ENCODE measurements at regions not wholly inside any gene's neighbourhood (a gene's known extent, or its start where the extent isn't known, plus 50 kb on each side); places are given as distances from the start of the nearest gene placed in this dataset.

DNA sequence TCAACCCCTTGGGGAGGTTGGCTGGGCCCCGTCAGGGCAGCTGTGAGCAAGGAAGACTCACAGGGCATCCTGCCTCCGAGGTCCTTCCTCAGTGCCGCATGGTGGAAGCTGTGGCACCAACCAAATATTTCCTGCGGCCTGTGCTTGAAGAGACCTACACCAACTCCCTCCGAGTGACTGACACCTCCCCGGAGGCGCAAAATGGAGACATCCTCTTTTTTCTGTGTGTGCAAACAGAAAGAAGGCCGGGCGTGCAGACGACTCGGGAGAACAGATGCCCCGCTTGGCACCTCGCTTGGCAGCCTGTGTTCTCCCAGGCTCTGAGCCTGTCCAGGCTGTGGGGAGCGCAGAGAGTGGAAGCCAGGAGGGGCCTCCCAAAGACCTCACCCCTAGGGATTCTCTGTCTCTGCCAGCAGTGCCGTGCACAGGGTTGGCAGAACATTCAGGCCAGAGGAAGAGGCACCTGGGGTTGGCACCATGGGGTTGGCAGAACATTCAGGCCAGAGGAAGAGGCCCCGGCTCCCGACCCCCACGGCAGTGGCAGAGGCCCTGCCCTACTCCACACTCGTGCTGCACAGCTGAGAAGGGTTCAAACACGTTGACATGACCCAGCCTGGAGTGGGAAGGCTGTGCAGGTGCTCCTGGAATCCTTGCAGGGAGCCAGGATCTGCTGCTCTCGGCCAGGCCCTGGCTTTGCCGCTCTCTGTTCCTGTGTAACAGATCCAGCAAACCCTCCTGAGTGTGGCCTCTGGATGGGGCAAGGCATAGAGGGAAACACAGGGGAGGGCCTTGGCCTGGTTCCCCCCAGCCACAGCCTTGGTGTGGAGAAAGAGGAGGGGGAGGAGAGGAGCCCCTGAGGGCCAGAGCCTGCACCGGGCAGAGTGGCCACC is 805.5 kb downstream of the BRD1 start:
- Mint-ChIP-seq H3K9me3 (no peaks in the 10 kb centered on the region), H3K36me3 (no peaks in the 10 kb centered on the region), H3K4me3 (no peak overlapping the region), H3K4me1 (no peaks in the 10 kb centered on the region), H3K27me3 (peaks cover 0 to 12% (median 3%) of the 10 kb centered on the region in 5 donors), H3K27ac (peak overlapping the region in 1 of 10 donors; percentile 9)
- POLR2A ChIA-PET, result no interaction called here
- DNase-seq, result peak in 1 of 10 donors; percentile 53
- no peak for ATAC-seq

DNA sequence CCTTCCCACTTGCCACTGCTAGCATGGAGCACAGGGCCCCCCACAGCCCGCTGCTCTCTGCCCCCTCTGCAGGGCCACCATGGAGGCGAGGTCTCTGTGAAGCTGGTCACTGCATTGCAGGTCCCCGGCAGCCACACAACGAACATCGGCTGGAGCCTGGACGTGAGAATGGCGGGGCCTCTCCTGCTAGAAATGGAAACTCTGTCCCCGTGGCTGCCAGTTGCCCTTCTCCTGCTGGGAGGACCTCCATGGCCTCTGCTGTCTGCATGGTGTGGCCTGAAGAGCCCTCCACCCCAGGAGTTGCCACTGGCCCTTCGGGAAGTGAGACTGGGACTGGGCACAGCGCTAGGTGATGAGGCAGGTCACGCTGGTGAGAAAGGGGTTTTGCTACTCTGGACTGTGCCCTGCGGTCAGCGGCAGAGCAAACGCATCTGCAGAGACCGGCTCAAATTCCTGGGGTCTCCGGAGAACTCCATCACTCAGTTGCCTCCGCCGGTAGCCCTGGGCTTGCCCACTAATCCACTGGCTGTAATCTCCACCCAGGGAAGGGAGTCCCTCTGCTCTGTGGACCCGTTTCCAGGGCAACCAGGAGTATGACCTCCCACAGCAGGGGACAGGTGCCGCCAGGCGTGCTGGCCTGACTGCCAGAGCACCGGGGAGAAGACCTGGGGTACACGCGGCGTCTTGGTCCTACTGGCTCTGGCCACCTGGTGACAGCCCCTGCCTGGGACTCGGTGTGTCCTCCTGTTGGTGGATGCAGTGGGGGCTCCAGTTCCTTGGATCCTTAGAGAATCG is 806.3 kb downstream of the BRD1 start:
- H3K27ac Mint-ChIP-seq, result peak overlapping the region in 1 of 10 donors; percentile 9
- peaks cover 0 to 9% (median 3%) of the 10 kb centered on the region in 5 donors for H3K27me3 Mint-ChIP-seq
- no peaks in the 10 kb centered on the region for H3K36me3 Mint-ChIP-seq
- DNase-seq, result peak in 1 of 10 donors; percentile 61
- POLR2A ChIA-PET, result no interaction called here
- H3K9me3 Mint-ChIP-seq, result no peaks in the 10 kb centered on the region
- no peak for ATAC-seq
- no peaks in the 10 kb centered on the region for H3K4me1 Mint-ChIP-seq
- H3K4me3 Mint-ChIP-seq, result no peak overlapping the region

DNA sequence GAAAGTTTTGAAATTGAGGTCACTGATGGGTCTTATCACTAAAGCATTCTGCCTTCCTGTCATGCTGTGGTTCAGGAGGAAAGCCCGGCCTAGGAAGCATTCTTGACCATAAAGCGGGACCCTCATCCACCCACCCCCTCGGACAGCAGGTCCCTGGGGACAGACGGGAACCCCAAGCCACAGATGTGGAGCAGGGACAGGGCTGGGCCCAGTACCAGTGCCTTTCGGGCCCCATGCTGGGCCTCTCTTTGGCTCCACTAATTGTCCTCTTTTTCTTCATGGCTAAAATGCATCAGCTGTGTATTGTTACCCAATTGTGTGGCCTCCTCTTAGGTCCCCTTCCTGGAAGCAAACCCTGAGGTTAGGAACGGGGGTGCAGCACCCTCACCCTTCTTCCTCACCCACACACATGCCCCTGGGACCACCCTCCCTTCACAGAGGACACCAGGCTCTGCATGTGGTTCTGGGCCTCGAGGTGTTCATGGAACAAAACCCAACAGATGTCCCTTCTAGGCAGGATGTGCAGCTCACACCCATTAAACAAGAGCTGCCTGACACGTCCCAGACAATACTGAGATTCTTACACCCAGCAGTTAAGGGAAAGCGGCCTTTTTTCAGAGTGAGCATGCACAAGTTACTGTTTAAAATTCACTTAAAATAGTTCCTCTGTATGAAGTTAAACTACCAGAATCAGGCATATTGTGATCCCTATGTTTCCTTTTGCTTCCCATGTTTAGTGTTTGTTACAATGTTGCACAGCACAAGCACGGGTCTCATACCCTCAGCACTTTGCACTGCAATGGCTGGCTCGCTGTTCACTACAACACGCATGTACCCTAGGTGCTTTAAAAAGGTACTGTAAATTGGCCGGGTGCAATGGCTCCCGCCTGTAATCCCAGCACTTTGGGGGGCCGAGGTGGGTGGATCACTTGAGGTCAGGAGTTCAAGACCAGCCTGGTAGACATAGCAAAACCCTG is 807.6 kb downstream of the BRD1 start:
- ATAC-seq (no peak), DNase-seq (peak in 1 of 10 donors; percentile 11)
- Mint-ChIP-seq H3K27ac (no peak overlapping the region), H3K9me3 (no peaks in the 10 kb centered on the region), H3K4me3 (no peak overlapping the region), H3K4me1 (no peaks in the 10 kb centered on the region), H3K36me3 (no peaks in the 10 kb centered on the region), H3K27me3 (peaks cover 0 to 8% (median 2%) of the 10 kb centered on the region in 5 donors)
- POLR2A ChIA-PET, result no interaction called here

DNA sequence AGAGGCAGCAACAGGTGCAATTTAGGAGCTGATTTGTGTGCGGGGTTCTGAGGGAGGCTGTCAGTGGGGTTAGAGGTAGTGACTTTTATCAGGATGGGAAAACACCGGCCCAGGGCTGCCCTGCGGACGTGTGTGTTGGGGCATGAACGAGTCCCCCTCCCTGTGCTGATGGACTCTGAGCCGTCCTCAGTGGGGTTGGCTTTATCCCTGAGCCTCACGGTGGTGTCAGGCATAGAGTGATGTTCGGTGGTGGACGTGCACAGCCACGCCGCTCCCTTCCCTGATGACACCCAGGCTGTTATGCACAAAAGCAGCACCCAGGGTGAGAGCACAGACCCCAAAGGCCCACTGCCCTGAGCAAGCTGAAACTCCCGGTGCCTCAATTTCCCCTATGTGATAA is 809.1 kb downstream of the BRD1 start:
- H3K4me1 Mint-ChIP-seq, result no peaks in the 10 kb centered on the region
- peaks cover 0 to 8% (median 5%) of the 10 kb centered on the region in 5 donors for H3K27me3 Mint-ChIP-seq
- no peak for ATAC-seq
- DNase-seq, result peak in 1 of 10 donors; percentile 7
- no peaks in the 10 kb centered on the region for H3K36me3 Mint-ChIP-seq
- no peak overlapping the region for H3K27ac Mint-ChIP-seq
- POLR2A ChIA-PET, result no interaction called here
- H3K4me3 Mint-ChIP-seq, result no peak overlapping the region
- no peaks in the 10 kb centered on the region for H3K9me3 Mint-ChIP-seq

DNA sequence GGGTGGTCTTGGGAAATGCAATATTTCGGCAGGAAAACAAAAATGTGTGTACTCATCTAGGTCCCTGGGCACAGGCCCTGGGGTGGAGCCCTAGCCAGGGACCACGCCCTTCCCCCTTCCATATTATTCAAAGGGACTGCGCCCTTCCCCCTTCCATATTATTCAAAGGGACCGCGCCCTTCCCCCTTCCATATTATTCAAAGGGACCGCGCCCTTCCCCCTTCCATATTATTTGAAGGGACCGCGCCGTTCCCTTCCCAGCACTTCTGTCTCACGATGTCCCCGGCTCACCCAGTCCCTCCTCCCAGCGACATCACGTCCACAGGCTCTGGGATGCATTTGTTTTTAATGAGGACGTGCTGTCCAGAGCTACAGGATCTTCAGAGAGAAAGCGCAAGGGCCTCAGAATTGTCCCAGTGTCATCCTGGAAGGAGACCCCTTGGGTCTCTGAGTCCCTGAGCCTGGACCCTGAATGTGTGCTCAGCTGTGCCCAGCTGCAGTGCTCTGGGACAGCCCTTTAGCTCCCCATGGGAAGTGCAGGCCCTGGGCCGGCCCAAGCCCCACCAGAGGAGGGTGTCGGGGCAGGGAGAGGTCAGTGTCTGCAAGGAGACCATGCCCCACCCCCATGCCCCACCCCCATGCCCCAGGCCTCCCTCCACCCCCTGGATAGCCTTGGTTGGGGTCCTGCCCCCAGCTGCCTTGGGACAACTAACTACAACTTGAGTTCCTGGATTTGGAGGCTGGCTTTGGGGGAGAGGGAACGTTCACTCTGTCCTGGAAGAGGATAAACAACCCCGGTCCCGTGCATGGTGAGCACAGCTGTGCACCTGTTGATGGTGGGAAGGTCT is 810.0 kb downstream of the BRD1 start:
- DNase-seq, result peak in 1 of 10 donors; percentile 3
- no peaks in the 10 kb centered on the region for H3K4me1 Mint-ChIP-seq
- H3K27me3 Mint-ChIP-seq, result peaks cover 0 to 10% (median 5%) of the 10 kb centered on the region in 5 donors
- no peaks in the 10 kb centered on the region for H3K9me3 Mint-ChIP-seq
- POLR2A ChIA-PET, result no interaction called here
- no peaks in the 10 kb centered on the region for H3K36me3 Mint-ChIP-seq
- H3K4me3 Mint-ChIP-seq, result no peak overlapping the region
- H3K27ac Mint-ChIP-seq, result peak overlapping the region in 1 of 10 donors; percentile 44
- no peak for ATAC-seq

DNA sequence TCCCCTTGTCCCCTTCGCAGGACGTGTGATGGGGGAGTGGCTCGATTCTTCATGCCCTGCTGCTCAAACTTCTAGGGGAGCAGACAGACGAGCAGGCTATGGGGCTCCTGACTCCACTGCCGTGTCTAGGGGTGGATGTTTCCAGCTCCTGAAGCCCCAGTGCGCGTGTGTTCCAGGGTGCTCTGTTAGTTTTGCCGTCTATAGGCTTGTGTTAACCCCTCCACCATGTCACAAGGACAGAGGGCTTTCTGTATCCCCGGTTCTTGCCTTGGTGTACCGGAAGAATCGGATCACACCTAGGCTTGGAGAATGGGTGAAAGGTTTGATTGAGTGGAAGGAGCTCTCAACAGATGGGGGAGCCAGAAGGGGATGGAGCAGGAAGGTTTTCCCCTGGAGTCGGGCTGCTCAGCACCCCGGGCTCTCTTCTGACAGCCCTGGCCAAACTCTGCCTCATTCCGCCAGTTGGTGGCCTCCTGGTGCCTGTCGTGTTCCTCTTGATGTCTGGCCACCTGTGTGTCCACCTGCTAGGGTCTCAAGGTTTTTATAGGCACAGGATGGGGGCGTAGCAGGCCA is 810.7 kb downstream of the BRD1 start:
- Mint-ChIP-seq H3K36me3 (no peaks in the 10 kb centered on the region), H3K27ac (peak overlapping the region in 1 of 10 donors; percentile 29), H3K27me3 (peaks cover 0 to 7% (median 5%) of the 10 kb centered on the region in 5 donors), H3K4me1 (no peaks in the 10 kb centered on the region), H3K4me3 (no peak overlapping the region), H3K9me3 (no peaks in the 10 kb centered on the region)
- POLR2A ChIA-PET, result no interaction called here
- DNase-seq, result peak in 1 of 10 donors; percentile 5
- no peak for ATAC-seq

DNA sequence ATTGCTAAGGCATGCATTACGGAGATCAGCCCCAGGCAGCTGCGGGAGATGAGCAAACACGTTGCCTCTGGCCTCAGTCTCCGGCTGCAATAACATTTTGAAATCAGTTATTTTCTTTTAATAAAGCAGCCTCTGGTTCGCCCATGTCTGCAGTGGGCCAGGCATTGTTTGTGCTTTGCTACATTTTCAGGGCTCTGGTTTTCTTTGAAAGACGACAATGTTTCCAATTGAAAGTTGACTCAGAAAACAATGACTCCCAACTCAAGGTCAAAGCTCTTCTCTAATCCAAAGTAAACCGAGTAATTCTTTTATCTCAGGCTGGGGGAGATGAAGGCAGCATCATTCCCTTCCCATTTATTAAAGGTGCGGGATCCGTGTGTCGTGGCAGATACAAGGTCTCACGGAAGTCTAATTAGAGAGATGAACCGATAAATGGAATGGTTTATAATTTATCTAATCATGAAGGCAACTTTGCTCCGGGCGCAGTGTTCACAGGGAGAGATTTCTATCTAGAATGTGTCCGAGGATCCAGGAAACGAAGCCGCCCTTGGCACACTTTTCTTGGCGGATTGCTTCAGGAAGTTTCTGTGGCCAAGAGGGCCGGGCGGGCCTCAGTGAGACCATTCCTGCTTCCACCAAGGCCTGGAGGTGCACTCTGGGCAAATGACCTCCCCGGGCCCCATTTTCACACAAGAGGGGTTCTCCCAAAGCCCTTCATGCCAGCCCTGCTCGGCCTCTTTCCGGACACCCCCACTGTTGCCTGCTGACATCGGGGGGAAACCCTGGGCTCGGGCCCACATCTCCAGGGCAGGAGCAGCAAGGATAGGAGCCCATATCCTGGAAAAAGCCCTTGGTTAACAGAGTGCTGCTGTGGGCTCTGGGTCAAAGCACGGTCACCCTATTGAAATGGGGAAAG is 811.4 kb downstream of the BRD1 start:
- H3K9me3 Mint-ChIP-seq, result no peaks in the 10 kb centered on the region
- ATAC-seq, result no peak
- peaks cover 0 to 10% (median 6%) of the 10 kb centered on the region in 5 donors for H3K27me3 Mint-ChIP-seq
- no peaks in the 10 kb centered on the region for H3K4me1 Mint-ChIP-seq
- POLR2A ChIA-PET, result no interaction called here
- H3K4me3 Mint-ChIP-seq, result no peak overlapping the region
- H3K36me3 Mint-ChIP-seq, result no peaks in the 10 kb centered on the region
- peak in 1 of 10 donors; percentile 9 for DNase-seq
- no peak overlapping the region for H3K27ac Mint-ChIP-seq

DNA sequence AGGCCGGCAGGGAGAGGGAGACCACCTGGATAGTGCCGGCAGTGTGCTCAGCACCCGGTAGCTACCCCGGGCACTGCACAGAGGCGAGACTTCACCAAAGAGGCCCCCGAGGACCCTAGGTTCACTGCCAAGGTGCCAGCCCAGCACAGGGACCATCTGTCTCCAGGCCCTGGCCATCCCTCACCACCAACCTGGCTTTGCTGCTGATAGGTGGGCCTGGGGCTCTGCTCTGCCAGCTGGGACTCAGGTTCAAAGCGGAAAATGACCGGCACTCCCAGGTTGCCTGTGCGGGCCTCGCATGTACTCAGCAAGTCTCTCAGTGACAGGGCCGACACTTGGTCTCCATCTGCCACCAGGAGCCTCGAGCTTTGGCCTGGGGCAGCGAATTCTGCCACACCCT is 812.2 kb downstream of the BRD1 start:
- no peaks in the 10 kb centered on the region for H3K9me3 Mint-ChIP-seq
- no peak for ATAC-seq
- no peaks in the 10 kb centered on the region for H3K4me1 Mint-ChIP-seq
- no peaks in the 10 kb centered on the region for H3K36me3 Mint-ChIP-seq
- no peak overlapping the region for H3K4me3 Mint-ChIP-seq
- POLR2A ChIA-PET, result no interaction called here
- no peak overlapping the region for H3K27ac Mint-ChIP-seq
- peaks cover 0 to 10% (median 7%) of the 10 kb centered on the region in 5 donors for H3K27me3 Mint-ChIP-seq
- peak in 1 of 10 donors; percentile 9 for DNase-seq

DNA sequence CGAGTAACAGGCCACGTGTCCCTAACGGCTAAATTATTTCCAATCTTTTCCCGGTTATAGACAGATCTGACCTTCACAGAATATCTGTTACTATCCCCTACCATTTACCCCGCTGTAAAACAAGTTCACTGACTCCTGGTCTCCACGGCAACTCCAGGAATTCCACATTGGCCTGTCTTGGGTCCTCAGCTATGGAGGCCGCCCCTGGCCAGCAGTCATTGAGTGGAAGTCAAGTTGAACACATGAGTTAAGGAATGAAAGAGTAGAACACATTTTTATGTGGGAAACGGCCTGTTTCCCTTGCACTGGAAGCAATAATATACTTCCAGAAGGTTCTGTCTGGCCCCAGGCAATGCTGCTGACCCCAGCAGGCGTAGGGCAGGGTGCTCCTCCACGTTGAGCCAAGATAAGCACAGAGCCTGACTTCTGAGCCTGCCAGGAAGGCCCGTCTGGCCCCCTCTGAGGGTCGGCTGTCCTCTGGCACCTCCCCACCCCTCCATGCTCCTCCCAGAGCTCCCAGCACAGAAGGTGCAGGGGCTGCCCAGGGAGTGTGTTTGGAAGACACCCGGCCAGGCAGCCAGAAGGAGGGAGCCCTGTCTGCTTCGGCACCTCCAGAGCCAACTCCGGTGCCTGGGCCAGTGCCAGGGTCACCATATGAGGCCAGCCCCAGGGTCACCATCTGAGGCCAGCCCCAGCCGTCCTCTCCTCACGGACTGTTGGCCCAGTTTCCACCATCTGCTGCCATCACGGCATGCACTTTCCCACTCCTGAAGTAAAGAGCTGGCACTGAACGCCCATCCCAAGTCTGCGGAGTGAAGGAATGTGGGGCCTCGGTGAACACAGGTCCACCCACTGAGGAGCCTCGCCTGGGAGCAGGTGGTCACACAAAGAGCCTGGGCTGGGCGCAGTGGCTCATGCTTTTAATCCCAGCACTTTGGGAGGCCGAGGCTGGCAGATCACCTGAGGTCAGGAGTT is 813.2 kb downstream of the BRD1 start:
- Mint-ChIP-seq H3K27me3 (peaks cover 0 to 10% (median 7%) of the 10 kb centered on the region in 5 donors), H3K27ac (no peak overlapping the region), H3K36me3 (no peaks in the 10 kb centered on the region), H3K4me1 (no peaks in the 10 kb centered on the region), H3K4me3 (no peak overlapping the region), H3K9me3 (no peaks in the 10 kb centered on the region)
- ATAC-seq, result no peak
- peak in 1 of 10 donors; percentile 15 for DNase-seq
- POLR2A ChIA-PET, result no interaction called here

DNA sequence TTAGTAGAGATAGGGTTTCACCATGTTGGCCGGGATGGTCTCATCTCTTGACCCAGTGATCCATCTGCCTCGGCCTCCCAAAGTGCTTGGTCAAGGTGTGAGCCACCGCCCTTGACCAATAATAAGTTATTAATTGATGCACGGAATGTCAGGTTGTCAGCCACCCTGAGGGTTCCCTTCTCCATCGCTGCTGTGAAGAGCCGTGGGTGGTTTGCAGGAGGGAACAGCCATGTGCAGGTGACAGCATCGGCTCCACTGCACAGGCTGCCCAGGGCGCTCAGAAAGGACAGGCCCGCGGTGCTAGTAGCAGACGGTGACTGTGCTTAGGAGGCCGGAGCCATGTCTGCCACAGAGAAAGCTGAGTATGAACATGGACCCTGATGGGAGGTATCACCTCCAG is 814.0 kb downstream of the BRD1 start:
- H3K9me3 Mint-ChIP-seq, result no peaks in the 10 kb centered on the region
- H3K27ac Mint-ChIP-seq, result no peak overlapping the region
- DNase-seq, result no peak
- peaks cover 0 to 10% (median 9%) of the 10 kb centered on the region in 5 donors for H3K27me3 Mint-ChIP-seq
- H3K4me1 Mint-ChIP-seq, result no peaks in the 10 kb centered on the region
- ATAC-seq, result no peak
- H3K4me3 Mint-ChIP-seq, result no peak overlapping the region
- no peaks in the 10 kb centered on the region for H3K36me3 Mint-ChIP-seq
- POLR2A ChIA-PET, result no interaction called here

Measured in naive thymus-derived CD8-positive, alpha-beta T cell (primary cell).